GM21737 (cell line): ENCODE measurements at regions not wholly inside any gene's neighbourhood (a gene's known extent, or its start where the extent isn't known, plus 50 kb on each side); places are given as distances from the start of the nearest gene placed in this dataset.

Experiments used
- ATAC-seq: cut with Tn5 transposase; IDR thresholded peaks from one replicate; pipeline ENCODE4 v1.9.1; 2021; ENCODE audit warnings: mild to moderate bottlenecking, moderate library complexity; ENCODE audit not compliant: unreplicated experiment

DNA sequence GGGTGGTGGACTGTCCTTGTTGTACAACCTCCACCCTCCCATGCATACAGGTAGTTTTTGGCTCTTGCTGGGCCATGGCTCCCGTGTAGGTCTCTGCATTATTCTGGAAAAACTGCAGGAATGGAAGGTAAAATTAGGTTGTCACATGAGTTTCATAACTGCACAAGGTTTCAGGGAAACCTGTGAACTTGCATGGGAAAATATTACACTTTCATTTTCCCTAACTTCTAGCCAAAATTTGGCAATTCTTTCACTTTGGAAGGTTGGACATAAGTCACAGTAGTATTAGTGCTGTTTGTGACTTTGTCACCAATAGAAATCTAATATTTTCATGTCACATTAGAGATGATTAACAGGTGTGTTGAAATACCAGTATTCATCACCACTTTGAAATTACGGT lies 118.1 kb upstream of the MGAT5 start:
- no peak for ATAC-seq

DNA sequence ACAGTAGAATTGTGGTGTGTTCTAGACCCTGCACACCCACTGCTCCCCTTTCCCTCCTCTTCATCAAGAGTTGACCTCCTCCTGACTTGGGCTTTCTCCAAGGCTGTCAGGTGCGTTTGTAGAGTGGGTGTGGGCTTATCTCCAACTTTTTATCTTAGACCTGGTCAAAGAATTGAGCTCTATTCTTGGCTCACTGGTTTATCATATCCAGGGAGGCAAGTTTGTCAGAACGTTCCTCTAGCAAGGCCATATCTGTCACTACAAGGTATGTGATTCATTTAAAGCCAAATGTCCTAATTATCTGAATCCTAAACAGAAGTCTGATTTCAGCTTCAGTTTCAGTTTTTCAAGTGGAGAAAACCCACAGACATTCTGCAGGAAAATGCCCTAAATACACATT lies 117.1 kb upstream of the MGAT5 start:
- no peak for ATAC-seq

DNA sequence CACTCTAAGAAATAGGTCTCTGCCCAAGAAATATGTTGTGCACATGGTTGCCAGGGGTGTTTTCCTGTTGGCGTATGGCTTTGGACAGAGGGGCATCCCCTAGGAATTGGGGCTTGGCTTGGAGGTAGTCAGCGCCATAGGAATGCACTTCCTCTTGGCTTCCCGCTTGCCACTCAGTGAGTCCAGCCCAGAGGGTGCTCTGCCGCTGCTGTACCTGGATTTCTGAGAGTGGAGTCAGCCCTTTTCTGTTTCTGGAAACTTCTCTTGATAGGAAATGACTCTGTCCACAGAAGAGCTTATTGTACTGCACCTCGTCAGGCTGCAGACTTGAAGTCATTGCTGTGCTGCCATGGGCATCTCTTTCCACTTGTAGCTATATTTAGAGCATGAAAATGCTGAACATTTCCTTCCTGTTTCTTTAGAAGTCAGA lies 116.7 kb upstream of the MGAT5 start:
- ATAC-seq = no peak

DNA sequence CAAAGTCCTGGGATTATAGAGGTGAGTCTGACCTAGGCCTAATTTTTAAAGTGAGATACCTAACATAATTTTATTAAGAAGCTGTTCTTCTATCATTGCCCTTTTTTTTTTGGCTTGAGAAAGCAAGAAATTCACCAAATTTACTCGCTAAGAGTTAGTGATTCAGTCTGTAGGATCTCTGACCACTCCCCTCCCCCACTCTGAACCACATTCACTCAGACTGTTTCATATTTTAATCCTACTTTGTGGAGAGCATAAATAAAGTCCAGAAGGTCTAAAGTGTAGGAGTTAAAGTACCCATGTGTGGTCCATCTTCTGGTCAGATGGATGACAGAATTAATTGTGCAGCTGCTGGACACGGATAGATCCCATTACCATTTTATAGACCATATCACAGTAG lies 115.8 kb upstream of the MGAT5 start:
- ATAC-seq = no peak

DNA sequence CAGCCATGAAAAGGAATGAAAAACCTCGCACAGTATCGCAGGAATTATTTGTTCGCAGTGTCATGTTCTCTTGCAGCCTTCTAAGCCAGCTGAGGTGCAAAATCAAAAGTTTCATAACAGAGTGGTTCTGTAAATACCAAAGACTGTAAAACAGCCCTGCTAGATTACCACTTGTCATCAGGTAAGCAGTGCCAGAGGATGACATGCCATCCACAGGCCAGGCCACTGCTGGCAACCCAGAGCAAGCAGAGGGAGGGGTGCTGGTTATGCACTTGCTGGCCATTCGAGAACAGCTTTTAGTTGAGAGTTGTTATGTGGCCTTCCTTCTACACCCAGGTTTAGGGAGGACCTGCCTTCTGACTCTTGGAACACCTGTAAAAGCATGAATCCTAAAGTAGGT lies 114.3 kb upstream of the MGAT5 start:
- ATAC-seq = no peak

DNA sequence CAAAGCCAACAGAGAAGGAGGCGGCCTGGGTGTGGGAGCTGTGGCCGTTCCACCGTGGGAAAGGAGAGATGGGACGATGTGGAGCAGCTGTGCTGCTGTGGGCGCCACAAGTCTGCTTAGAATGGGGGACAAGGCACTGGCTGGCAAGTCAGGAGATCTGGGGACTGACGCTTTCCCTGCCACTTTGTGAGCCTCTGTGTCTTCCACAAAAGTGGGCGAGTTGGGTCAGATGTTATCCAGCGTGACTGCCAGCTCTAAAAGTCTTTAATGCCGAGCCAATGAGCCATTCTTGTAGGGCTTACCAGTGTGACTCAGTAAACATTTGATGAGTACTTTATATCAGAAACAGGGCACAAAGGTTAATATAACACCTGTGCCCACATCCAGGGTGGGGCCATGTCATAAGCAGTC lies 113.6 kb upstream of the MGAT5 start:
- no peak for ATAC-seq

DNA sequence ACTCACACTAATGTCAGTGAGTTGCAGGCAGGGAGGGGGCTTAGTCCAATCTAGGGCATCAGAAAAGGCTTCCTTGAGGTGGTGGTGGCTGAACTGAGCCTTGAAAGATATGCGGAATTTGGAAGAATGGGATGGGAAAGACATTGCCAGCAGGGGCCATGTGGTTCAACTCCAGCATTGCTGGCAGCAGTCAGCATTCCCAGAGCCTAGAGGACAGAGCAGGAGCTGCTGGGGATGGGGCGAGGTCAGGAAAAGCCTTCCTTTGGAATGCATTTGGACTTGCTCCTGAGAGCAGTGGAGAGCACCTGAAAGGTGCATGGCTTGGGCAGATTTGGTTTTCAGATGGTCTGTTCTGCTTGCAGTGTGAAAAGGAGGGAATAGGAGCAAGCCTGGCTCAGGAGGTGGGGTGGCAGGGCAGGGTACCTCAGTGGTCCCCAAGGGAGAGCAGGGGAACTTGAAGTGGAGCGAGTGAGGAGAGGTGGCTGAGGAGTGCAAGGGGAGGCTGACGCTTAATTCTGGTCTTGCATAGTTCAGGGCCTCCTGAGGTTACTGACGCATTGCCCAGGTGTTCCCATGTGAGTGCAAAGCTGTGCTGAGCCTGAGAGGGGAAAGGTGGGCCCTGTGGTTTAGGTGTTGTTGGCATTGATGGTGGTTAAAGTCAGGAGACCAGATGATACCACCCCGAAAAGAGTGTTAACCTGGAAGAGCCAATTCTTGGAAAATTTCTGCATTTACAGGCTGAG lies 112.1 kb upstream of the MGAT5 start:
- no peak for ATAC-seq

DNA sequence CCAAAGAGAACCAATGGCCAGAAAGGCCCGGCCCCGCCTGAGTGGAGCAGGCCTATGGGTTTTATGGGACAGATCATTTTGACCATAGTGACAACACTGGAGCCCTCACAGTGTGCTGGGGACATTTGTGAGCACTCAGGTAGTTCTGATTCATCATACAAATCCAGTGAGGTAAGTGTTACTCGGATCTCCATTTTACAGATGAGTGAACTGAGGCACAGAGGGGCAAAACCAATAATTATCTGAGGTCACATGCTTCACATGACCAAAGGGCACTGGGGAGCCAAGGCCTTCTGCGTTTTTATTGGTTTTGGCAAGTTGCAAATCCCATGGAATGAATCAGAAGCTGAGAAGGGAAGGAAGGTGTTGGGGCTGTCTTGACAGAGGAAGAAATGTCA lies 111.5 kb upstream of the MGAT5 start:
- ATAC-seq = no peak

DNA sequence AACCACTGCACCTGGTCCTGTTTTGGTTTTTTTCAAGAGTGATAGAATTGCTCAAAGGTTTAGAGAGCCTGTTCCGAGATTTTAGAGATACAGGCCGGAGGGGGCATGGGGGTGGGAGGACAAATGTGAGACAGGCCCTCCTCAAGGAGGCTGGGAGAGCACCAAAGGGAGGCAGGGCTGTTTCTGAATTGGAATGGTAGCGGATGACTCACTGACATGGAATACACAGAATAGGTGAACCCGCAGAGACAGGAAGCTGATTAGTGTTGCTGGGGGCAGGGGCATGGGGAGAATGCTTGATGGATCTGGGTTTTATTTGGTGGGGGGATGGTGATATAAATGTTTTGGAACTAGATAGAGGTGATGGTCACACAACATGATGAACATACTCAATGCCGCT lies 111.0 kb upstream of the MGAT5 start:
- no peak for ATAC-seq

DNA sequence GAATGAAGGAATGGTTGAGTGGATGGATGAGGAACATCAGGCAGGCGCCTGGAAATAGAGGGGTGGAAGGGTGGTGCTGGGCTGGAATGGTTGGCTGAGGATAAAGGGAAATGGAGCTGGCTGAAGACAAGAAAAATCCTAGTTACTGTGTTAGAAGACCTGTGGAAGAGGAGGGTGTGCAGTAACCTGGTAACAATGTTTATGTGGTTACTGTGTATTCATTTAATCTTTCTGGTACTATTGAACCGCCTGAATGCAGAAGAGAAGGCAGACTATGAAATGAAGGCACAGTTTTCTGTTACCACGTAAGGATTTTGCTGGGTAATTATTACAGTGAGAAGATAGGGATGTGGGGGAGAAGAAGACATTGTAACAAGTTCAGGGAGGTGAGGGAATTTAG lies 110.3 kb upstream of the MGAT5 start:
- ATAC-seq = no peak

DNA sequence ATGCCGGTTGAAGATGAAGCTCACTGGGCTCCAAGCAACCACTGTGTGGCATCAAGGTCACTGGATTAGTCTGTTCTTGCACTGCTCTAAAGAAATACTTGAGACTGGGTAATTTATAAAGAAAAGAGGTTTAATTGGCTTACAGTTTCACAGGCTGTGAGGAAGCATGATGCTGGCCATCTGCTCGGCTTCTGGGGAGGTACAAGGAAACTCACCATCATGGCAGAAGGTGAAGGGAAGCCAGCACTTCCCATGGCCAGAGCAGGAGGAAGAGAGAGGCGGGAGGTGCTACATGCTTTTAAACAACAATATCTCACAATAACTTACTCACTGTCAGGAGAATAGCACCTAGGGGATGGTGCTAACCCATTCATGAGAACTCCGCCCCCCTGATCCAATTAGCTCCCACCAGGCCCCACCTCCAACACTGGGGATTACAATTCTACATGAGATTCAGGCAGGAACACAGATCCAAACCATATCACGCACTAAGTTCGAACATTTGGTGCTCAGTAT lies 109.7 kb upstream of the MGAT5 start:
- ATAC-seq = no peak

DNA sequence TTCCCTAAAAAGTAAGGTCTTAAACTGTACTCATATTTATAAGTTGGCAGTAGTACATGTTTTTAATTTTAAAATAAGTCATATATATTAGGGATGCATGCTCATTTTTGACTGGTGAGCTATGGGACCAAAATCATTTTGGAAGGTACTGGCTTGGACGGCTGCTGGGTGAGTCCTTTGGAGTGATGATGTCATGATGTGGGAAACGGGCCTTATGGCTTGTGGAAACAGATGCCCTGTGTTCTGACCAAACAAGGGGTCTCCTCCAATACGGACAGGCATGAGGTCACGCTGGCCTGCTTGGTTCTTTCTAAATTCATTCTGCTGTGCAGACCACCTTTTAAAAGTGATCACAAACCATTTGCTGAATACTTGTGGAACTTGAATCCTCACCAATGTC lies 109.2 kb upstream of the MGAT5 start:
- no peak for ATAC-seq

DNA sequence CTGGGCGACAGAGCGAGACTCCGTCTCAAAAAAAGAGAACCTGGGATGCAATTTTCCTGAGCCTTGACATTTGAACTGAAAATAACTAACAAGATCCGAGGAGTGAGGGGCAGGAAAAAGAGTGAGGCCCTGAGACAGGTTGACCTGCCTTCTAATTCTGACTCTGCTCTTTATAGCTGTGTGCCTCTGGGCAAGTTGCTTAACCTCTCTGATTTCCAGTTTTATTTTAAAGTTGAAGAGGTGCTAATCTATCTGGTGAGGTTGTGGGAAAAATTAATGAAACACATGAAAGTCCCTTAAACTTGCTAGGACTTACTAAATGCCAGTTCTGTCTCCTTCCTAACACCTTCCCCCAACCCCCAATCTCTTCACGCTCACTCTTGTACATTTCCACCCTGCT lies 108.4 kb upstream of the MGAT5 start:
- no peak for ATAC-seq

DNA sequence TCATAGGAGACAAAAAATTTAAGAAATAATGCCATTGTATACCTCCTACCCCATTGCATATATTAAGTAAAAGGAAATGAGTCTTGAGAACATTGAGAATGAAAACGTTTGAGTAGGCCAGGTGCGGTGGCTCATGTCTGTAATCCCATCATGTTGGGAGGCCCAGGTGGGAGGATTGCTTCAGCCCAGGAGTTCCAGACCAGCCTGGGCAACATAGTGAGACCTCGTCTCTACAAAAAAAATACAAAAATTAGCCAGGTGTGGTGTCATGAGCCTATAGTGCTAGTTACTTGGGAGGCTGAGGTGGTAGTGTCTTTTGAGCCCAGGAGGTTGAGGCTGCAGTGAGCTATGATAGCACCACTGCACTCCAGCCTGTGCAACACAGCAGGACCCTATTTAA lies 107.7 kb upstream of the MGAT5 start:
- no peak for ATAC-seq

DNA sequence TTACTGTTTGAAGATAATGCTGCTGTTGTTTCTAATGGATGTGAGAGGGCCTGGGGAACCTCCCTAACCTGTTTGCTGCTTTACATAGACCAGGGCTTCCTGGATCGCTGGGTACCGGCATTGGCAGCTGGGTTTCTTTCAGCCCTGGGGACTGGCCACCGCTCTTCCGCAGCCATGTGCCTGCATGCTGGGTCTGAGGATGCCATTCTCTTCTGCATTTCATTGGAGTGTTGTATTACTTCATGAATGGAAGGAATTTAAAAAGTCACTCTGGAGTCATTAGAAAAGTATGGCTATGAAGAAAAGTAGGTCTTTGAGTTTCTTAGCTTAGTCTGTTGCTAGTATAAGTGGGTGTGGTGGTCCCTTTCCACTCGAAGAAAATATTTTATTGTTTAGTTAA lies 107.3 kb upstream of the MGAT5 start:
- no peak for ATAC-seq

DNA sequence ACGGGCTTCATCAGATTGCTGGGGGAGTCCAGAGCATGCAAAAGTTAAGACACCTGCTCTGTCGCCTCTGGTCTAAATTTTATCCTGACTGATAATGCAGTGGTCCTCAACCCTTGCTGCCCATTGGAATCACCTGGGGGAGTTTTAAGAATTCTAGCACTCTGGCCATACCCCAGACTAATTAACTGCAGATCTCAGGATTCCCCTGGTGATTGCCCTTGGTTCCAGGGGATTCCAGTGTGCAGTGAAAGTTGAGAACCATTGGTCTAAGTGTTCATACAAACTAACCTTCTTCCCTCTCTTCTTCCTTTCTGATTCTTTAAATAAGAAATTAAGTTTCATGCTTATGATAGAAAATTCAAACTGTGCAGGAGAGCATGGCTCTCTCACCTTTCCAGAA lies 105.7 kb upstream of the MGAT5 start:
- ATAC-seq = no peak

DNA sequence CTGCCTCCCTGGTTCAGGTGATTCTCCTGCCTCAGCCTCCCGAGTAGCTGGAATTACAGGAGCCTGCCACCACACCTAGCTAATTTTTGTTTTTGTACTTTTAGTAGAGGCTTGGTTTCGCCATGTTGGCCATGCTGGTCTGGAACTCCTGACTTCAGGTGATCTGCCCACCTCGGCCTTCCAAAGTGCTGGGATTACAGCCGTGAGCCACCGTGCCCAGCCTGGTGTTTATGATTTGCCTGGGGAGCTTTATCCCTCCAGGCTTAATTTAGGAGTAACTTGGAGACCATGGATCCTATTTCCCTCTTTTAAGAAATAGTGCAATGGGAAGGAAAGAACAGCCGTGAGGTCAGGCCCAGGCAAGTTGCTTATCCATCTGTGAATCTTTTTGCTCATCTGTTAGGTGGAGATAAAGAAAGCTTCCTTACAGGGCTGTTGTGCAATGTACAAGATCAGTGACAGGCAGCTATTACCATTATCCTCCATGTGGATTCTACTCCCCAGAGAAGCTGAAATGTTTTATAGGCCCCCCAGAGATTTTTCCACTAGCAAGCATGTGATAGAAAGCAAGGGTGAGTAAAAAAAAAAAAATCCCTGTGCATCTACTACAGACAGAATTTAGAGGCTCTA lies 104.9 kb upstream of the MGAT5 start:
- no peak for ATAC-seq

DNA sequence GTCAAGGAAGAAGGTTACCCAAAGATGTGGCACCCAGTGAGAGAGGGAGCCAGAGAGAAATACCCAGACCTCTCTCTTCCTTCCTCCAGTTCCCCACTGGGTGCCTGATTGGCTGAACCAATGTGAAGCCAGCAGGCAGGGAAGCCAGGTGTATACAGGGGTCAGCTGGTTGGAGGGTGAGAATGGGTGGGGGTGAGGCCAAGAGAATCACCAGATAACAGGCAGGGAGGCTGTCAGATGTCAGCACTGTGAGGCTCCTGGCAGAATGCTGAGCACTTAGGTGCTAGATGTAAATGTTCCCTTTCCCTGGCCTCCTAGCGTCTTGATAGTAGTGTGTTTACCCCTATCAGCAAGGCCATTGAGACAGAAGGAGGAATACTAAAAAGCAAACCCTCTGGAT lies 104.0 kb upstream of the MGAT5 start:
- ATAC-seq = no peak

DNA sequence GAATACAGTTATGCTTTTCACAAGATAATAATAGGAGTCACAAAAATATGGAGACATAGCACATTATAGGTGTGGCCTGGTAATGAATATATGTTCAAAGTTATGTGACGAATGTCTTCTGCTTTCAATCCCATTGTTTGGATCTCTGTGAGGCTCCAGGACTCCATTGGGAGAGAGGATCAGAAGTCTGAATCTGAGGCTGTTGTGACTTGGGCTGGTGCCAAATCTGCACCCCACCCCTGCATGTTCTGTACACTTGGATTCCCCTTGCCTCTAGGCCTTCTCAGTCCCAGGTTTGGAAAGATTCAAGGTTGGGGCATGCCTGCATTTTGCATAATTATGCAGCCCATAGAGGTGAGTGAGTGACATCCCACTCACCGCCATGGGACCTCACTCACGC lies 103.1 kb upstream of the MGAT5 start:
- no peak for ATAC-seq

DNA sequence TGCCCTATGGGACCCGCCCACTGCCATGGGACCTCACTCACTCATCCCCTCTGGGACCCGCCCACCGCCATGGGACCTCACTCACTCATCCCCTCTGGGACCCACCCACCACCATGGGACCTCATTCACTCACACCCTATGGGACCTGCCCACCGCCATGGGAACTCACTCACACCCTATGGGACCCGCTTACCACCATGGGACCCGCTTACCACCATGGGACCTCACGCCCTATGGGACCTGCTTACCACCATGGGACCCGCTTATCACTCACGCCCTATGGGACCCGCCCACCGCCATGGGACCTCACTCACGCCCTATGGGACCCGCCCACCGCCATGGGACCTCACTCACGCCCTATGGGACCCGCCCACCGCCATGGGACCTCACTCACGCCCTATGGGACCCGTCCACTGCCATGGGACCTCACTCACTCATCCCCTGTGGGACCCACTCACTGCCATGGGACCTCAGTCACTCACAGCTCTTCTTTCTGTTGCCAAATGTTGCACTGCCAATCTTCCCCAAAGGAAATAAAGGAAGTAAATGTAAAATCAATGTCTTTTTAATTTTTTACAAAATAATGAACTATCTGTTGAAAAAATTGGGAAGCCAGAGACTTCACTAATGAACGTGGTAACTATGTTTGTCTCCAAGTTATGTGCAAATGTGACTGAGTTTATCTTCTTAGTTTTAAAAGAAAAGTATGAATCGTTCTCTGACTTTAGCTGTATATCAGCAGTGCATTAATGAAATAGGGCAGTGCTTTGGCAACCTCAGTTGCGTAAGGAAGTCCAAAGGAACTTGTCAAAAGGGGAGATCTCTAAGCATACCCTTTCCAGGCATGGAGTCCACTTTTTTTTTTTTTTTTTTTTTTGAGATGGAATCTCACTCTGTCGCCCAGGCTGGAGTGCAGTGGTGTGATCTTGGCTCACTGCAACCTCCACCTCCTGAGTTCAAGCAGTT lies 101.5 kb upstream of the MGAT5 start:
- ATAC-seq = no peak

DNA sequence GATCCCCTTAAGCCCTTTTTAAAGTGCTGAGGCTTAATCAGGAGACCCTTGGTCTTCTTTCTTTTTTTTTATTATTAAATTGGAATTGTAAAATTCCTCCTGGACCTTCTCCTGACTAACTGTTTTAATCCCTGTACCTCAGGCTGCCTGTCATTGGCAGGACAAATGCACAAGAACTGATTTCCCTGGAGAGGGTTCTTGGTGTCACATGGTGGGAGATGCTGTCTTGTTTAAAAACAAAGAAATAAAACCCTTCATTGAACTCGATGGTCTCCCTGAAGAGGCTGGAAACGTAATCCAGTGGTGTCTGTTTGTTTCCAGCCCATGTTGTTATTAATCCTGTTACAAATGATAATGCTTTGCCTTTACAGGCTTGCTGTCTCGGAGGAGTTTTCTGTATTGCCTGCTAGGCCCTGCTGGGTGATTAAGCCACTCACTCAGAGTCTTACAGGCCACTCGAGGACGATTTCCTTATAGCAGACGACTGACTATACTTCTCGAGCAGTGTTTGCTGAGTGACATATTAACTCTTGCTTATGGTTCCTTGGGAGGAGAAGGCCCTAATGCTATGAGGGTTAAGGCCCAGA lies 100.5 kb upstream of the MGAT5 start:
- no peak for ATAC-seq
